Endothelial cell (in vitro differentiated cells): ENCODE measurements at regions not wholly inside any gene's neighbourhood (a gene's known extent, or its start where the extent isn't known, plus 50 kb on each side); places are given as distances from the start of the nearest gene placed in this dataset.
A peak's percentile ranks its signal among the peaks of the same experiment; 100 is the strongest.

Experiments used
- DNase-seq: peaks from one replicate; pipeline ENCODE4 v3.0.0; 2021; ENCODE audit warnings: low spot score
- H3K27ac Mint-ChIP-seq: one replicate; pipeline ENCODE4 v1.8.0; 2021; ENCODE audit warnings: mixed read lengths, inconsistent platforms; ENCODE audit not compliant: unreplicated experiment
- H3K27me3 Mint-ChIP-seq: one replicate; pipeline ENCODE4 v1.8.0; 2021; ENCODE audit warnings: mild to moderate bottlenecking, moderate library complexity, mixed read lengths, inconsistent platforms; ENCODE audit not compliant: unreplicated experiment
- H3K36me3 Mint-ChIP-seq: one replicate; pipeline ENCODE4 v1.8.0; 2021; ENCODE audit warnings: mild to moderate bottlenecking, low read depth, mixed read lengths, inconsistent platforms; ENCODE audit not compliant: unreplicated experiment
- H3K4me1 Mint-ChIP-seq: one replicate; pipeline ENCODE4 v1.8.0; 2021; ENCODE audit warnings: mild to moderate bottlenecking, mixed read lengths, inconsistent platforms; ENCODE audit not compliant: unreplicated experiment
- H3K4me3 Mint-ChIP-seq: one replicate; pipeline ENCODE4 v1.8.0; 2021; ENCODE audit warnings: mild to moderate bottlenecking, mixed read lengths, inconsistent platforms; ENCODE audit not compliant: unreplicated experiment
- H3K9me3 Mint-ChIP-seq: one replicate; pipeline ENCODE4 v1.8.0; 2021; ENCODE audit warnings: mixed read lengths, inconsistent platforms; ENCODE audit not compliant: unreplicated experiment
- TF ChIP-seq, protein P1 (sequence below): fragments of 200-600 bp; sonication (generic); IDR thresholded peaks from one replicate; pipeline ENCODE4 v1.5.0; 2021; ENCODE audit warnings: antibody characterized with exemption; ENCODE audit not compliant: unreplicated experiment

DNA sequence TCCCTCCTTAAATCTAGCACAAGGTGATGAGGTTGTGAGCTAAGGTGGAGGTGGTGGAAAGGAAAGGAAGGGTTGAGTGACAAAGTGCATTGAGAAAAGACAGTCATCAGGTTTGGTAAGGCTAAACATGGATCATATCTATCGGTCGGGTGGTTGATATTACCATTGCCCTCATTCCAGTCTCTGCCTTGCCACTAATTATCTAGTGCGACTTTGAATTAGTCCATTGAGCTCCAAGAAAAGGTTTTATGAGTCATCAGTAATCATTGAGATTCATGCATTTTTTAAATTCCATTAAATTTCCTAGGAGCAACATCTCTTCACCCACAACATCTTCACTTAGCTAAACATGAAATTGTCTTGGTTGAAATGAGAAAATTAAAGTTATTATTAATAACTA is 68.9 kb upstream of the FRMD4A start:
- Mint-ChIP-seq H3K9me3 (no peaks in the 10 kb centered on the region), H3K4me1 (peaks cover 4% of the 10 kb centered on the region), H3K27ac (no peak overlapping the region), H3K27me3 (no peaks in the 10 kb centered on the region), H3K4me3 (no peak overlapping the region), H3K36me3 (peaks cover 3% of the 10 kb centered on the region)
- TF ChIP-seq, protein P1, sequence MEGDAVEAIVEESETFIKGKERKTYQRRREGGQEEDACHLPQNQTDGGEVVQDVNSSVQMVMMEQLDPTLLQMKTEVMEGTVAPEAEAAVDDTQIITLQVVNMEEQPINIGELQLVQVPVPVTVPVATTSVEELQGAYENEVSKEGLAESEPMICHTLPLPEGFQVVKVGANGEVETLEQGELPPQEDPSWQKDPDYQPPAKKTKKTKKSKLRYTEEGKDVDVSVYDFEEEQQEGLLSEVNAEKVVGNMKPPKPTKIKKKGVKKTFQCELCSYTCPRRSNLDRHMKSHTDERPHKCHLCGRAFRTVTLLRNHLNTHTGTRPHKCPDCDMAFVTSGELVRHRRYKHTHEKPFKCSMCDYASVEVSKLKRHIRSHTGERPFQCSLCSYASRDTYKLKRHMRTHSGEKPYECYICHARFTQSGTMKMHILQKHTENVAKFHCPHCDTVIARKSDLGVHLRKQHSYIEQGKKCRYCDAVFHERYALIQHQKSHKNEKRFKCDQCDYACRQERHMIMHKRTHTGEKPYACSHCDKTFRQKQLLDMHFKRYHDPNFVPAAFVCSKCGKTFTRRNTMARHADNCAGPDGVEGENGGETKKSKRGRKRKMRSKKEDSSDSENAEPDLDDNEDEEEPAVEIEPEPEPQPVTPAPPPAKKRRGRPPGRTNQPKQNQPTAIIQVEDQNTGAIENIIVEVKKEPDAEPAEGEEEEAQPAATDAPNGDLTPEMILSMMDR: no peak
- DNase-seq: no peak

DNA sequence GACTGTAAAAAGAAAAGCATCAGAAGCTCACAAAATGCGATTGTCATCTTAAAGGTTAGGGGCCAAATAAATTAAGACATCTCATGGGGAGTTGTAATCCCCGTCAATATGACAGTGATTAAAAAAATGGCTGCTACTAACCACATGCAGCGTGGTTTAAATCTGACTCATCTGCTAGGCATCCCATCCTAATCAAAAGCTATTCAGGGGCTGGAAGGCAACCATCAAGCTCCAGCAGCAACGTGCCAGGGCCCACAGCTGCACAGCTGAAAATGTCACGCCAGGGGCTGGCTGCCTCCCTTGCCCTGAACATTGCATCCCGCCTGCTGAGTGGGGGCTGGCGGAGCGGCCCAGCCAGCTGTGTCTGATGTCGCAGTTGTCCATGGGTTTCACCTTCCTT is 66.3 kb upstream of the FRMD4A start:
- TF ChIP-seq, protein P1: no peak
- no peak overlapping the region for H3K27ac Mint-ChIP-seq
- peaks cover 4% of the 10 kb centered on the region for H3K4me1 Mint-ChIP-seq
- no peak for DNase-seq
- H3K9me3 Mint-ChIP-seq: no peaks in the 10 kb centered on the region
- H3K27me3 Mint-ChIP-seq: no peaks in the 10 kb centered on the region
- peaks cover 3% of the 10 kb centered on the region for H3K36me3 Mint-ChIP-seq
- H3K4me3 Mint-ChIP-seq: no peak overlapping the region

DNA sequence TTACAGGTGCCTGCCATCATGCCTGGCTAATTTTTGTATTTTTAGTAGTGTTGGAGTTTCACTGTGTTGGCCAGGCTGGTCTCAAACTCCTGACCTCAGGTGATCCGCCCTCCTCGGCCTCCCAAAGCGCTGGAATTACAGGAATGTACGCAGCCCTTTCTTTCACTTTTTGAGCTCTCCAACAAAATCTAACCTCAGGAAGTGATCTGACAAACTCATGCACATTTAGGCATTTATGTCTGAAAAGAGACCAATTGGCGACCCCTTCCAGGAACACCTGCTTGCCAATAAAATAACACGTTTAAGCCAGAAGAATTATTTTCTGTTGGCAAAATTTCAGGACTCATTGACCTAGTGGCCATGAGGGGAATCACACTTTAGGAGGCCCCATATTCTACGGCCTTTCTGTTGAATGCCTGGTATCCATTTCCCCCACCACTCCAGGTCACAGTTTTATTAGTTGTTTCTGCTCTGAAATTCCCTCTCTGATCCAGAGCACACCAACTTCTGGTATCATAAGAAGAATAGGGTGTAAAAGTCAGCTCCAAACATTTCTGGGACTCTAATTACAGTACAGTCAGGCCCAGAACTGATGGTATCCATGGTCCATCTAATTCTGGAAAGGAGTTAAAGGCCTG is 65.8 kb upstream of the FRMD4A start:
- Mint-ChIP-seq H3K9me3 (no peaks in the 10 kb centered on the region), H3K27ac (no peak overlapping the region), H3K4me3 (no peak overlapping the region), H3K36me3 (peaks cover 3% of the 10 kb centered on the region), H3K4me1 (peaks cover 4% of the 10 kb centered on the region), H3K27me3 (no peaks in the 10 kb centered on the region)
- TF ChIP-seq, protein P1: peak; percentile 86
- no peak for DNase-seq

DNA sequence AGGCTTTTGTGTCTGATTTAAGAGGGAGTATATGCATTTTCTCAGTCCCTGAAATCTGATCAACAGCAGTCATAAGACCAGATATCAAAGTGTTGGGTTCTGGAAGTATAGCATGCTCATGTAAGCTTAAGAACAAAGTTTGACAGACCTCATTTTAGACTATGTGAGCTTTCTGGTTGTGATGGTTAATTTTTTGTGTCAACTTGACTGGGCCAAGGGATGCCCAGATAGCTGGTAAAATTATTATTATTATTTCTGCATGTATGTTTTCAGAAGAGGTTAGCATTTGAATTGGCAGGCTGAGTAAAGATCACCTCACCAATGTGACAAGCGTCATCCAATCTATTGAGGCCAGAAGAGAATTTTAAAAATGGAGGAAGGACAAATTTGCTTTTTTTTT is 63.5 kb upstream of the FRMD4A start:
- TF ChIP-seq, protein P1: no peak
- no peaks in the 10 kb centered on the region for H3K4me1 Mint-ChIP-seq
- no peak for DNase-seq
- H3K9me3 Mint-ChIP-seq: no peaks in the 10 kb centered on the region
- no peak overlapping the region for H3K27ac Mint-ChIP-seq
- H3K27me3 Mint-ChIP-seq: no peaks in the 10 kb centered on the region
- H3K36me3 Mint-ChIP-seq: peaks cover 3% of the 10 kb centered on the region
- H3K4me3 Mint-ChIP-seq: no peak overlapping the region

DNA sequence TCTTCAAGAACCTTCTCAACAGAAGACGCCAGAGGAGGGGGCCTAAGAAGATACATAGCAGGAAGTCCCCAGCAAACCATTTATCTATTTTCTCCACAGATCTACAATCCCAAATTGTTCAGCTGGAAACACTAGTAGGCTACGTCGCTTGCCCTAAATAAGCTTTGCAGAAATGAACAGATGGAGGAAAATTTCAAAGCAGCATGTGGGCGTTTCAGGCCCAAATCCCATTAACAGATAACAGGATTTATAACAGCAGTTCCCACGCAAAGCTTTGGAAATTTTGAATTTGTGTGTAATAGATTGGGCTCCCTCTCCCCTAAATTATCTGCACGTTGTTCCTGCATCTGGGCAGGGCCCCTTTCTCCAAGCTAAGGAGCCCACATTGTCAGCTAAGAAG is 60.6 kb upstream of the FRMD4A start:
- no peak for DNase-seq
- H3K36me3 Mint-ChIP-seq: peaks cover 3% of the 10 kb centered on the region
- H3K27ac Mint-ChIP-seq: no peak overlapping the region
- H3K27me3 Mint-ChIP-seq: no peaks in the 10 kb centered on the region
- no peaks in the 10 kb centered on the region for H3K4me1 Mint-ChIP-seq
- no peak overlapping the region for H3K4me3 Mint-ChIP-seq
- no peaks in the 10 kb centered on the region for H3K9me3 Mint-ChIP-seq
- TF ChIP-seq, protein P1: no peak
